MCF 10A (cell line): ENCODE measurements at regions not wholly inside any gene's neighbourhood (a gene's known extent, or its start where the extent isn't known, plus 50 kb on each side); places are given as distances from the start of the nearest gene placed in this dataset.

Source experiments
- BruUV-seq: library from RNA; stranded (reverse); fragments of 400-500 nt; replicated peaks from 2 replicates; lab custom pipeline; 2021; lab: Mats Ljungman, UMichigan
- CTCF ChIA-PET: fragments of 300-600 bp; sonication (Branson Sonifier 250); formaldehyde crosslinking; extraction: SDS; loops from one replicate; lab custom pipeline; 2021; ENCODE audit warnings: antibody characterized with exemption, inconsistent platforms; lab: Yijun Ruan, JAX
- POLR2A ChIA-PET: fragments of 300-600, 350-650 bp; sonication (Branson Sonifier 250); formaldehyde crosslinking; extraction: SDS; loops from one replicate; lab custom pipeline; 2020; ENCODE audit warnings: antibody characterized with exemption, inconsistent platforms; lab: Yijun Ruan, JAX
- DNase-seq: peaks from one replicate; pipeline ENCODE4 v3.0.0-alpha.2; 2018; ENCODE audit not compliant: unreplicated experiment
- H3K27ac Mint-ChIP-seq: one replicate; pipeline ENCODE4 v1.8.0; 2022; ENCODE audit warnings: mild to moderate bottlenecking, low read depth, mixed read lengths; ENCODE audit not compliant: unreplicated experiment
- H3K27me3 Mint-ChIP-seq: one replicate; pipeline ENCODE4 v1.8.0; 2022; ENCODE audit warnings: mixed read lengths; ENCODE audit not compliant: insufficient read depth, unreplicated experiment
- H3K36me3 Mint-ChIP-seq: one replicate; pipeline ENCODE4 v1.8.0; 2022; ENCODE audit warnings: mild to moderate bottlenecking, moderate library complexity, mixed read lengths; ENCODE audit not compliant: insufficient read depth, unreplicated experiment
- H3K4me1 Mint-ChIP-seq: one replicate; pipeline ENCODE4 v1.8.0; 2022; ENCODE audit warnings: mixed read lengths; ENCODE audit not compliant: insufficient read depth, unreplicated experiment
- H3K4me3 Mint-ChIP-seq: one replicate; pipeline ENCODE4 v1.8.0; 2022; ENCODE audit warnings: mild to moderate bottlenecking, moderate library complexity, mixed read lengths; ENCODE audit not compliant: unreplicated experiment
- H3K9me3 Mint-ChIP-seq: one replicate; pipeline ENCODE4 v1.8.0; 2022; ENCODE audit warnings: mixed read lengths; ENCODE audit not compliant: unreplicated experiment
- CTCF ChIP-seq: fragments of 200-600 bp; IDR thresholded peaks from one replicate; pipeline ENCODE4 v1.8.0; 2022; ENCODE audit warnings: antibody characterized with exemption, mild to moderate bottlenecking; ENCODE audit not compliant: unreplicated experiment
- intact Hi-C: fragments of 100-400 bp; cut with micrococcal nuclease; formaldehyde crosslinking; loops from 2 replicates; pipeline ENCODE4 v1.14.1; 2022

- Mint-ChIP-seq H3K27me3 (peaks cover under 1% of the 10 kb centered on the region), H3K9me3 (no peaks in the 10 kb centered on the region), H3K27ac (no peak overlapping the region), H3K4me1 (peaks cover 5% of the 10 kb centered on the region), H3K36me3 (no peaks in the 10 kb centered on the region), H3K4me3 (no peak overlapping the region)
- DNase-seq, result no peak
- TF ChIP-seq CTCF, result no peak
- POLR2A ChIA-PET, result no interaction called here
- CTCF ChIA-PET, result no interaction called here
- intact Hi-C loops, result no loop called here
- no TSS peak for BruUV-seq
Measured at GRCh38 chr6:170156448-170157375, 134.2 kb downstream of the DLL1 start.

GRCh38 chr6:170155464-170156196 is 135.2 kb downstream of the DLL1 start:
- Mint-ChIP-seq H3K4me3 (no peak overlapping the region), H3K4me1 (peaks cover 5% of the 10 kb centered on the region), H3K9me3 (no peaks in the 10 kb centered on the region), H3K27ac (no peak overlapping the region), H3K36me3 (no peaks in the 10 kb centered on the region), H3K27me3 (peaks cover 11% of the 10 kb centered on the region)
- intact Hi-C loops, result no loop called here
- ChIA-PET POLR2A (no interaction called here), CTCF (no interaction called here)
- DNase-seq, result no peak
- BruUV-seq, result no TSS peak
- TF ChIP-seq CTCF, result no peak

GRCh38 chr6:170153436-170154319 is 137.2 kb downstream of the DLL1 start:
- Mint-ChIP-seq H3K27ac (no peak overlapping the region), H3K36me3 (no peaks in the 10 kb centered on the region), H3K4me1 (peaks cover 5% of the 10 kb centered on the region), H3K27me3 (peaks cover 28% of the 10 kb centered on the region), H3K9me3 (no peaks in the 10 kb centered on the region), H3K4me3 (no peak overlapping the region)
- ChIA-PET POLR2A (interaction anchor here (0.6 kb wide), 2 partner anchors 270 to 402 kb away, joined by 3 read pairs; partner anchors contain the start of genes DYNLT2 and ERMARD), CTCF (no interaction called here)
- no TSS peak for BruUV-seq
- intact Hi-C loops, result no loop called here
- DNase-seq, result no peak
- TF ChIP-seq CTCF, result no peak
